ENCODE measurements at regions not wholly inside any gene's neighbourhood (a gene's known extent, or its start where the extent isn't known, plus 50 kb on each side); places are given as distances from the start of the nearest gene placed in this dataset.

DNA sequence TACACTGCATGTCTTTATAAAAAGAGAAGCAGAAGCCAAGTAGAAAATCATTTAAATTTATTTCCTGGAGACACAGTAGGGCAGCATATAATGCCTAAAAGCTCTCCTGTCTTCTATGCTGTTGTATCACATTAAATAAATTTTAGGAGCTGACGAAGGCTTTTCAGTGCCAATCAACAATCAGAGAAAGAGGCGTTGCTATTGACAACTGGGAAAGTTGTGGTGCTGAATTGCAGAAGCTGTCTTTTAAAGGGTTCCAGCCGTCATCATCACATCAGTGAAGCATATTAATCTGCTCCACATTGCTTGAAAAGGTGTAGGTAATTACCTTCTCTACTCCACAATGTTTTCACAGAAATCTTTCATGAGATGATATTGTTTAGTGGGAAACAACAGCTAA is 103.9 kb downstream of the FSCB start:
- TF ChIP-seq, protein P1, sequence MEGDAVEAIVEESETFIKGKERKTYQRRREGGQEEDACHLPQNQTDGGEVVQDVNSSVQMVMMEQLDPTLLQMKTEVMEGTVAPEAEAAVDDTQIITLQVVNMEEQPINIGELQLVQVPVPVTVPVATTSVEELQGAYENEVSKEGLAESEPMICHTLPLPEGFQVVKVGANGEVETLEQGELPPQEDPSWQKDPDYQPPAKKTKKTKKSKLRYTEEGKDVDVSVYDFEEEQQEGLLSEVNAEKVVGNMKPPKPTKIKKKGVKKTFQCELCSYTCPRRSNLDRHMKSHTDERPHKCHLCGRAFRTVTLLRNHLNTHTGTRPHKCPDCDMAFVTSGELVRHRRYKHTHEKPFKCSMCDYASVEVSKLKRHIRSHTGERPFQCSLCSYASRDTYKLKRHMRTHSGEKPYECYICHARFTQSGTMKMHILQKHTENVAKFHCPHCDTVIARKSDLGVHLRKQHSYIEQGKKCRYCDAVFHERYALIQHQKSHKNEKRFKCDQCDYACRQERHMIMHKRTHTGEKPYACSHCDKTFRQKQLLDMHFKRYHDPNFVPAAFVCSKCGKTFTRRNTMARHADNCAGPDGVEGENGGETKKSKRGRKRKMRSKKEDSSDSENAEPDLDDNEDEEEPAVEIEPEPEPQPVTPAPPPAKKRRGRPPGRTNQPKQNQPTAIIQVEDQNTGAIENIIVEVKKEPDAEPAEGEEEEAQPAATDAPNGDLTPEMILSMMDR (conservative IDR thresholded peaks at IDR 0.05; ENCODE audit: low read depth, low read length) = no peak
- no peak for TF ChIP-seq EZH2 (IDR thresholded peaks at IDR 0.05; ENCODE audit: low read length, unreplicated experiment)
- TF ChIP-seq EZH2phosphoT487 (IDR thresholded peaks at IDR 0.05; ENCODE audit: borderline replicate concordance, low read length) = no peak

Data from PC-3 (cell line).